Prostate gland (tissue), 2 donors: ENCODE measurements at regions not wholly inside any gene's neighbourhood (a gene's known extent, or its start where the extent isn't known, plus 50 kb on each side); places are given as distances from the start of the nearest gene placed in this dataset.

Experiments
- CTCF ChIP-seq, 4 experiments: fragments of 200-600 bp in 2 of 4; fragments of 450-650 bp in 2 of 4; sonication (generic) in 2 of 4; IDR thresholded peaks; 1 replicate in 3 of 4; 2 replicates in 1 of 4; pipeline ENCODE4 v1.5.1; 2016 to 2019; ENCODE audit warnings: antibody characterized with exemption in 4 of 4, mild to moderate bottlenecking in 2 of 4, moderate library complexity in 2 of 4
- POLR2A ChIP-seq: fragments of 450-650 bp; IDR thresholded peaks from one replicate; pipeline ENCODE4 v1.6.1; 2016; ENCODE audit warnings: antibody characterized with exemption, mild to moderate bottlenecking
- POLR2AphosphoS5 ChIP-seq: sonication (generic); formaldehyde crosslinking; IDR thresholded peaks from one replicate; pipeline ENCODE4 v1.6.1; 2017; ENCODE audit warnings: antibody characterized with exemption

GRCh38 chr9:7930613-7931012 lies 131.0 kb upstream of the DMAC1 start:
- TF ChIP-seq CTCF (IDR thresholded peaks at IDR 0.05) (no peak), POLR2A (no peak), POLR2AphosphoS5 (no peak)
